Progenitor cell of endocrine pancreas (in vitro differentiated cells): ENCODE measurements at regions not wholly inside any gene's neighbourhood (a gene's known extent, or its start where the extent isn't known, plus 50 kb on each side); places are given as distances from the start of the nearest gene placed in this dataset.

ENCODE experiments used
- DNase-seq: peaks from one replicate; pipeline ENCODE4 v3.0.0; 2021; ENCODE audit warnings: low spot score; ENCODE audit not compliant: unreplicated experiment
- H3K27ac Mint-ChIP-seq: 2 replicates; pipeline ENCODE4 v1.8.0; 2021; ENCODE audit warnings: mild to moderate bottlenecking, moderate library complexity, mixed read lengths
- H3K27me3 Mint-ChIP-seq: 2 replicates; pipeline ENCODE4 v1.8.0; 2021; ENCODE audit warnings: mixed read lengths
- H3K36me3 Mint-ChIP-seq: 2 replicates; pipeline ENCODE4 v1.8.0; 2022; ENCODE audit warnings: mixed read lengths; ENCODE audit not compliant: insufficient read depth
- H3K4me1 Mint-ChIP-seq: 2 replicates; pipeline ENCODE4 v1.8.0; 2021; ENCODE audit warnings: low read depth, mixed read lengths
- H3K4me3 Mint-ChIP-seq: 2 replicates; pipeline ENCODE4 v1.8.0; 2021; ENCODE audit warnings: low read depth, mild to moderate bottlenecking, moderate library complexity, mixed read lengths
- H3K9me3 Mint-ChIP-seq: 2 replicates; pipeline ENCODE4 v1.8.0; 2021; ENCODE audit warnings: low read depth, mixed read lengths
- TF ChIP-seq, protein P1 (sequence below): fragments of 200-600 bp; sonication (generic); IDR thresholded peaks from one replicate; pipeline ENCODE4 v1.5.0; 2021; ENCODE audit warnings: antibody characterized with exemption, mild to moderate bottlenecking; ENCODE audit not compliant: unreplicated experiment

DNA sequence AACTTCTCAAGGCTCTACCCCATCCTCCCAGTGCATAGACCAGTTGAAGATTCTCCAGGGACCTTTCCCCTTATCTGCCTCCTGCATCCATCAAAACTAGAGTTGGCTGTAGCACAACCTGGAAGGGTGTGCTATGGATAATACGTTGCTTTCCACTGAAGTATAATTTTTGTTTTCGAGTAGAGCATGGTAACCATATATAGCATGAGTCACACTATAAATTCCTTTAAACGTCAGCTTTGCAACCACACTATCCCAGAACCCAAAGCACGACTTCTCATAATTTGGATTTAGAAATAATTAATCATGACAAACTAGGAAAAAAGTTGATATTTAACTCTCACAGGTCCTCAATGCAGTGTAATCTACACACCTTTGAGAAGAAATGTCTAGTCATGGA lies 138.3 kb upstream of the NBEA start:
- Mint-ChIP-seq H3K27me3 (peaks cover 6% of the 10 kb centered on the region), H3K4me1 (no peaks in the 10 kb centered on the region), H3K36me3 (no peaks in the 10 kb centered on the region), H3K9me3 (no peaks in the 10 kb centered on the region), H3K27ac (no peak overlapping the region), H3K4me3 (no peak overlapping the region)
- TF ChIP-seq, protein P1, sequence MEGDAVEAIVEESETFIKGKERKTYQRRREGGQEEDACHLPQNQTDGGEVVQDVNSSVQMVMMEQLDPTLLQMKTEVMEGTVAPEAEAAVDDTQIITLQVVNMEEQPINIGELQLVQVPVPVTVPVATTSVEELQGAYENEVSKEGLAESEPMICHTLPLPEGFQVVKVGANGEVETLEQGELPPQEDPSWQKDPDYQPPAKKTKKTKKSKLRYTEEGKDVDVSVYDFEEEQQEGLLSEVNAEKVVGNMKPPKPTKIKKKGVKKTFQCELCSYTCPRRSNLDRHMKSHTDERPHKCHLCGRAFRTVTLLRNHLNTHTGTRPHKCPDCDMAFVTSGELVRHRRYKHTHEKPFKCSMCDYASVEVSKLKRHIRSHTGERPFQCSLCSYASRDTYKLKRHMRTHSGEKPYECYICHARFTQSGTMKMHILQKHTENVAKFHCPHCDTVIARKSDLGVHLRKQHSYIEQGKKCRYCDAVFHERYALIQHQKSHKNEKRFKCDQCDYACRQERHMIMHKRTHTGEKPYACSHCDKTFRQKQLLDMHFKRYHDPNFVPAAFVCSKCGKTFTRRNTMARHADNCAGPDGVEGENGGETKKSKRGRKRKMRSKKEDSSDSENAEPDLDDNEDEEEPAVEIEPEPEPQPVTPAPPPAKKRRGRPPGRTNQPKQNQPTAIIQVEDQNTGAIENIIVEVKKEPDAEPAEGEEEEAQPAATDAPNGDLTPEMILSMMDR = no peak
- DNase-seq = no peak

DNA sequence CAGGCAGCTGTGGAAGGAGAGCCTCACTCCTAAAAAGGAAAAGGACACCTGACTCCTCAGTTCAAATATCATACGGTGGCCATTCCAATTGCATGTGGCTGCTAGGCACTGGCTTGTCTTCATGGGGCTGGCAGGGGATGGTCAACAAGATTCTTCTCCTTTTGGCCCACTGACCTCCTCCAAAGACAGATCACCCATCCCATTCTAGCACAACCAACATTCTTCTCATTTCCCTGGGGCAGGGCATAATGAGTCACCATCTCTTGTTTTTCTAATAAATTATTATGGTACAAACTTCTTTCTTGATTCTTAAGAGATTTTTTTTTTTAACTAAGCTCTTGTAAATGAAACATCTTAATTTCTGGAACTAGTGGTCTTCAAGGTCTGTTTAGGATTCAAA lies 136.7 kb upstream of the NBEA start:
- no peak for DNase-seq
- no peaks in the 10 kb centered on the region for H3K4me1 Mint-ChIP-seq
- H3K9me3 Mint-ChIP-seq = no peaks in the 10 kb centered on the region
- H3K27ac Mint-ChIP-seq = no peak overlapping the region
- TF ChIP-seq, protein P1 = no peak
- no peak overlapping the region for H3K4me3 Mint-ChIP-seq
- no peaks in the 10 kb centered on the region for H3K27me3 Mint-ChIP-seq
- no peaks in the 10 kb centered on the region for H3K36me3 Mint-ChIP-seq

DNA sequence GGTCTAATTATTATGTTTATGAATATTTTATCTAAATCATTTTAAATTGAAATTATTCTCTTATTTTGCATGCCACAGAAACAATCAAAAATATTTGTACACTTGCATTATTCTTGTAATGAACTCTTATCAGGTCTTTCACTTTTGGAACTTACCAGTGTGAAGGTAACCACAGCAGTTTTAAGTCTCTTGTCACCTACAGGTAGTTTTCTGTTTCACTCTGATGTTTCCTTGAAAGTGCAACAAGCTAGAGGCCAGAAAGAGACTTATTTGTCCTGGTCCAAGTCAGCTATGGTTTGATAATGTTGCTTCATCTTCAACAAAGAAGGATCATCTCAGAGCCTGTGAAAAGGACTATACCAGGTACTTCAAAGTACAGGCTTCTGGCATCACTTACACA lies 133.4 kb upstream of the NBEA start:
- Mint-ChIP-seq H3K27me3 (no peaks in the 10 kb centered on the region), H3K9me3 (peaks cover 25% of the 10 kb centered on the region), H3K4me3 (no peak overlapping the region), H3K4me1 (no peaks in the 10 kb centered on the region), H3K36me3 (no peaks in the 10 kb centered on the region), H3K27ac (no peak overlapping the region)
- TF ChIP-seq, protein P1 = no peak
- no peak for DNase-seq

DNA sequence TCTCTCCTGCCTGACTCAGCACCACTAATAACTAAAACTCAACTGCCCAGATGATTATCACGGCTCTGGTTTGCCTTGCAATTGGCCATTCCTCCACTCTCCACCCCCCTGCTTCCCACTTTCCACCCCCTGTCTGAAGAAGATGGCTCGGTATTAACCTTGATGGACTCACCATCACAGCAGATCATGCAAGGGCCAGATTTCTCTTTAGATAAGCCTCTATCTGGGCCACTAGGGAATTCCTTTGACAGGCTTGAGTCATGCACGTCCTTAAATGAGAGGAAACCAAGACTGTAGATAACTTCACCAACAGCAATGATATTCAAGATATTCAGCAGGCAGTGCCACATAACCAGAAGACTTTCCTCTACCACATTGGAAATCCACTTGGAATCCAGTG lies 131.1 kb upstream of the NBEA start:
- no peaks in the 10 kb centered on the region for H3K27me3 Mint-ChIP-seq
- H3K9me3 Mint-ChIP-seq = peaks cover 25% of the 10 kb centered on the region
- TF ChIP-seq, protein P1 = no peak
- no peak overlapping the region for H3K27ac Mint-ChIP-seq
- H3K4me3 Mint-ChIP-seq = no peak overlapping the region
- no peaks in the 10 kb centered on the region for H3K4me1 Mint-ChIP-seq
- no peaks in the 10 kb centered on the region for H3K36me3 Mint-ChIP-seq
- no peak for DNase-seq

DNA sequence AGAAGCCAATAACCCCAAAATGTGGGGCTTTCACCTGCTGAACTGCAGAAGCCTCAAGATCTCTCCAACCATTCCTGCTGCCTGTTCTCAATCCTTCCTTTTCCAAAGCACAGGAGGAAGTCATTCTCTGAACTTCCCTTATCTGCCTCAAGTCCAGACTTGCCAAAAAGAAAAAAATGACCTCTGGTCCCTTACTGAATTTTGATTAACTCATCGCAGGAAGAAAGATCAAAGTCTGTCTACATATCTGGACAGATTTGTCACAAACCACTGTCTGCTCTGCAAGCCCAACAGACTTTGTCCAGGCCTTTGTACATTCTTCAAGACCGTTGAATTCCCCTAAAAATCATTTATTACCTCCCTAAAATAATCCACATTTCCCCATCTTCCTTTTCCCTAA lies 126.5 kb upstream of the NBEA start:
- Mint-ChIP-seq H3K27ac (peak overlapping the region; percentile 25), H3K9me3 (peaks cover 25% of the 10 kb centered on the region), H3K36me3 (no peaks in the 10 kb centered on the region), H3K4me3 (no peak overlapping the region), H3K4me1 (no peaks in the 10 kb centered on the region), H3K27me3 (no peaks in the 10 kb centered on the region)
- DNase-seq = no peak
- TF ChIP-seq, protein P1 = no peak
